Common myeloid progenitor, CD34-positive (primary cell): ENCODE measurements at regions not wholly inside any gene's neighbourhood (a gene's known extent, or its start where the extent isn't known, plus 50 kb on each side); places are given as distances from the start of the nearest gene placed in this dataset.
A peak's percentile ranks its signal among the peaks of the same experiment; 100 is the strongest.
"Not testable (repeated sequence)": the region's sequence is repeated elsewhere in the genome, so short reads cannot be mapped to it uniquely, and the experiment has no call there.

Experiments used
- CTCF ChIA-PET: fragments of 350-600 bp; sonication (Branson Sonifier 250); formaldehyde crosslinking; loops from one replicate; lab custom pipeline; 2021; ENCODE audit warnings: antibody characterized with exemption; lab: Charles Lee
- POLR2A ChIA-PET: fragments of 350-600 bp; sonication (Branson Sonifier 250); formaldehyde crosslinking; loops from one replicate; lab custom pipeline; 2021; ENCODE audit warnings: antibody characterized with exemption; lab: Charles Lee
- DNase-seq, 3 donors: peaks; one replicate each; pipeline versions ENCODE4 v3.0.0 to v3.0.0-alpha.2; 2013
- H3K27ac ChIP-seq, 2 experiments: 1 replicate in 1 of 2; 2 replicates in 1 of 2; pipeline ENCODE4 v1.7.0; 2013; ENCODE audit warnings: inconsistent platforms in 2 of 2, low read length in 2 of 2, mild to moderate bottlenecking in 2 of 2, low read depth in 1 of 2, moderate library complexity in 1 of 2; ENCODE audit not compliant: severe bottlenecking in 2 of 2, insufficient read depth in 1 of 2, poor library complexity in 1 of 2
- H3K27me3 ChIP-seq, 5 experiments: replicated peaks in 2 of 5; 1 replicate in 3 of 5; 2 replicates in 2 of 5; pipeline versions ENCODE4 v1.6.1 to v1.7.0; 2013; ENCODE audit warnings: low read length in 4 of 5, mild to moderate bottlenecking in 2 of 5, moderate library complexity in 2 of 5, inconsistent platforms in 1 of 5; ENCODE audit not compliant: insufficient read depth in 5 of 5, control insufficient read depth in 4 of 5
- H3K36me3 ChIP-seq, 4 experiments: 1 replicate in 2 of 4; 2 replicates in 2 of 4; pipeline versions ENCODE4 v1.6.1 to v1.7.0; 2013; ENCODE audit warnings: low read length in 3 of 4, control low read depth in 1 of 4, mild to moderate bottlenecking in 1 of 4; ENCODE audit not compliant: control insufficient read depth in 4 of 4, insufficient read depth in 4 of 4
- H3K4me1 ChIP-seq, 4 experiments: 1 replicate in 3 of 4; 2 replicates in 1 of 4; pipeline versions ENCODE4 v1.6.1 to v1.7.1; 2013; ENCODE audit warnings: low read length in 3 of 4, mild to moderate bottlenecking in 3 of 4, control low read depth in 1 of 4, inconsistent platforms in 1 of 4, moderate library complexity in 1 of 4; ENCODE audit not compliant: control insufficient read depth in 4 of 4, insufficient read depth in 4 of 4; ENCODE audit errors: control extremely low read depth in 1 of 4
- H3K4me3 ChIP-seq, 7 experiments: 1 replicate in 4 of 7; 2 replicates in 3 of 7; pipeline versions ENCODE4 v1.5.1 to v1.7.0; 2013; ENCODE audit warnings: mild to moderate bottlenecking in 7 of 7, low read length in 6 of 7, moderate library complexity in 6 of 7, inconsistent platforms in 2 of 7, low read depth in 2 of 7, control low read depth in 1 of 7; ENCODE audit not compliant: insufficient read depth in 4 of 7, control insufficient read depth in 1 of 7; ENCODE audit errors: extremely low read depth in 1 of 7
- H3K9me3 ChIP-seq, 5 experiments: 1 replicate in 4 of 5; 2 replicates in 1 of 5; pipeline versions ENCODE4 v1.6.1 to v1.7.1; 2013; ENCODE audit warnings: low read length in 4 of 5, mild to moderate bottlenecking in 2 of 5, inconsistent platforms in 1 of 5, low read depth in 1 of 5, moderate library complexity in 1 of 5; ENCODE audit not compliant: control insufficient read depth in 4 of 5, insufficient read depth in 2 of 5; ENCODE audit errors: control extremely low read depth in 1 of 5
- WGBS: methylation state at CpG from one replicate; pipeline ENCODE4 v1.1.5; 2013; ENCODE audit not compliant: insufficient coverage; 5-methylcytosine and 5-hydroxymethylcytosine counted together

DNA sequence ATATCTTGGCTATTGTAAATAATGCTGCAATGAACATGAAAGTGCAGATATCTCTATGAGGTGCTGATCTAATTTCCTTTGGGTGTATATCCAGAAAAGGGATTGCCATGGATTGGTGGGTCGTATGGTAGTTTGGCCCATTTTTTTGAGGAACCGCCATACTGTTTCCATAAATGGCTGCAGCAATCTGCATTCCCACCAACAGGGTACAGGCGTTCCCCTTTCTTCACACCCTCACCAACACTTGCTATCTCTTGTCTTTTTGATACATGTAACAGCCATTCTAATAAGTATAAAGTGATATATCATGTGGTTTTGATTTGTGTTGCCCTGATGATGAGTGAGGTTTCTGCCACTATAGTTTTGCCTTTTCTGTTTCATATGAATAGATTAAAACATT lies 146.7 kb downstream of the NR2F2 start:
- Histone ChIP-seq H3K36me3 (no peaks in the 10 kb centered on the region), H3K27ac (no peak overlapping the region), H3K4me1 (no peaks in the 10 kb centered on the region), H3K27me3 (peaks cover 0 to 14% (median 0%) of the 10 kb centered on the region in 5 experiments), H3K9me3 (no peaks in the 10 kb centered on the region), H3K4me3 (no peak overlapping the region)
- CTCF ChIA-PET: no interaction called here
- POLR2A ChIA-PET: no interaction called here
- DNase-seq: no peak
- WGBS: no CpG with 5 or more reads among the region's 3 CpGs

- H3K9me3 ChIP-seq, H3K4me1 ChIP-seq, H3K27ac ChIP-seq, DNase-seq, H3K36me3 ChIP-seq, H3K4me3 ChIP-seq, POLR2A ChIA-PET, CTCF ChIA-PET: not testable (repeated sequence)
- WGBS: no CpG with 5 or more reads among the region's 1 CpG
- peaks cover 0 to 44% (median 3%) of the 10 kb centered on the region in 5 experiments for H3K27me3 ChIP-seq
These were observed 153.9 kb downstream of the NR2F2 start for GRCh38 chr15:96484412-96484811.

GRCh38 chr15:96484830-96485229 lies 154.3 kb downstream of the NR2F2 start:
- DNase-seq: no peak
- H3K27me3 ChIP-seq: peaks cover 0 to 43% (median 3%) of the 10 kb centered on the region in 5 experiments
- H3K36me3 ChIP-seq: no peaks in the 10 kb centered on the region
- no peak overlapping the region for H3K4me3 ChIP-seq
- H3K4me1 ChIP-seq: no peaks in the 10 kb centered on the region
- H3K27ac ChIP-seq: no peak overlapping the region
- CTCF ChIA-PET: no interaction called here
- POLR2A ChIA-PET: no interaction called here
- no peaks in the 10 kb centered on the region for H3K9me3 ChIP-seq

DNA sequence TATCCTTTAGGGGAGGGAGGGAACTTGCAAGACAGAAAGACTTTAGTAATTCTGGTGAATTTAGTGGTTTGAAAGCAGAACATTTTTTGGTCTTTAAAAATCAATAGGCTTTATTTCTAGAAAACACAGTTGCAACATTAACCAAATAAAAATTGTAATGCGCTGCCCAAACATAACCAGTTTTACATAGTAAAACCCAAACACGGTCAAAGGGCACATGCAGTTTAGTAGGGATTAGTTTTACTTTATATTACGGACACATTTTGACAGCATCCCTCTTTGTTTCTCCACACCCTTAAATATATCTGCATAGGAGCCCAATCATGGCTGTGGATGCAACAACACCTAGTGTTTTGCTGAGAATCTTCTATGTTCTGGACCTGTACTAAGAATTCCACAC lies 156.7 kb downstream of the NR2F2 start:
- Histone ChIP-seq H3K4me1 (peaks cover 0 to 3% (median 0%) of the 10 kb centered on the region in 4 experiments), H3K9me3 (no peaks in the 10 kb centered on the region), H3K36me3 (no peaks in the 10 kb centered on the region), H3K27me3 (peaks cover 0 to 37% (median under 1%) of the 10 kb centered on the region in 5 experiments), H3K27ac (no peak overlapping the region), H3K4me3 (no peak overlapping the region)
- no CpG with 5 or more reads among the region's 3 CpGs for WGBS
- ChIA-PET POLR2A (no interaction called here), CTCF (no interaction called here)
- no peak for DNase-seq

GRCh38 chr15:96491066-96491699 lies 160.7 kb downstream of the NR2F2 start:
- POLR2A ChIA-PET, DNase-seq, H3K9me3 ChIP-seq, H3K27ac ChIP-seq, H3K36me3 ChIP-seq, CTCF ChIA-PET: not testable (repeated sequence)
- Histone ChIP-seq H3K27me3 (peaks cover 0 to 26% (median 0%) of the 10 kb centered on the region in 5 experiments), H3K4me3 (peak overlapping the region in 1 of 7 experiments; percentile 48), H3K4me1 (peaks cover 0 to 26% (median 14%) of the 10 kb centered on the region in 4 experiments)
- WGBS: 72% methylated on average over 12 of the region's 15 CpGs

DNA sequence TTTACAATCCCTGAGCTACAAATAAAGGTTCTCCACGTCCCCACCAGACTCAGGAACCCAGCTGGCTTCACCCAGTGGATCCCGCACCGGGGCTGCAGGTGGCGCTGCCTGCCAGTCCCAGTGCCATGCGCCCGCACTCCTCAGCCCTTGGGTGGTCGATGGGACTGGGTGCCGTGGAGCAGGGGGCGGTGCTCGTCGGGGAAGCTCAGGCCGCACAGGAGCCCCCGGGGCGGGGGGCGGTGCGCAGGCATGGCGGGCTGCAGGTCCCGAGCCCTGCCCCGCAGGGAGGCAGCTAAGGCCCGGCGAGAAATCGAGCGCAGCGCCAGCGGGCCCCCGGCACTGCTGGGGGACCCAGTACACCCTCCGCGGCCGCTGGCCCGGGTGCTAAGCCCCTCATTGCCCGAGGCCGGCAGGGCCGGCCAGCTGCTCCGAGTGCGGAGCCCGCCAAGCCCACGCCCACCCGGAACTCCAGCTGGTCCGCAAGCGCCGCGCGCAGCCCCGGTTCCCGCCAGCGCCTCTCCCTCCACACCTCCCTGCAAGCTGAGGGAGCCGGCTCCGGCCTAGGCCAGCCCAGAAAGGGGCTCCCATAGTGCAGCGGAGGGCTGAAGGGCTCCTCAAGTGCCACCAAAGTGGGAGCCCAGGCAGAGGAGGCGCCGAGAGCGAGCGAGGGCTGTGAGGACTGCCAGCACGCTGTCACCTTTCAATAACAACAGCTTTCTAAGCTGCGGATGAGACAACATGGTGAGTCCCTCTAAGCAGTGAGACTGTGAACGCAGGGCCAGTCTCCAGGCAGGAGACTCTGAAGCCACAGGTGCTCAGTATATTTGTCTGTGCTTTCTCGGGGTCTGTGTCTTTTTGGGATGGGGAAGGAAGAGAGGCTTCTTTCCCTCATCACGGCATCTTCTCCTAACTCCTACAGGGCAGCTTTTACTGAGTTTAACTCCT lies 161.5 kb downstream of the NR2F2 start:
- Histone ChIP-seq H3K4me1 (peaks cover 0 to 26% (median 14%) of the 10 kb centered on the region in 4 experiments), H3K27me3 (peaks cover 0 to 20% (median 0%) of the 10 kb centered on the region in 5 experiments)
- H3K9me3 ChIP-seq, H3K36me3 ChIP-seq, H3K4me3 ChIP-seq, CTCF ChIA-PET, H3K27ac ChIP-seq, DNase-seq, POLR2A ChIA-PET: not testable (repeated sequence)
- 95% methylated on average over 31 of the region's 58 CpGs for WGBS

DNA sequence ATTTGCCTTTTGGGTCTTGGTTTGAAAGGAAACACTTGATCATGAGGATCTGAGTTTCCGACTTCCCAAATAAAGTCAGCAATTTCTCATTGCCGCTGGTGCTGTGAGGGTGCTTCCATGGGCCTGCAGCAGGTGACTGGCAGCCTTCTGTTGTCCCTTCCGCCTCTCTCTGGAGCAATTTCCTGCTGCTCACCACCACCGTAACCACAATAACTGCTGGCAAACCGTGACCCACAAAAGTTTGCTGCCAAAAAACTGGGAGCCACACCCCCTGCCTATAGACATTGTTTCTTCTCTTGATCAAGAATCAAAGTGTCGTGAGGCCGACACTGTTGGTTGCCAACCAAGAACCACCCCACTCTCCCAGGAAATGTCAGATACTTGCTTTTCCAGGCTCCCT lies 164.0 kb downstream of the NR2F2 start:
- Histone ChIP-seq H3K36me3 (no peaks in the 10 kb centered on the region), H3K4me3 (peak overlapping the region in 2 of 7 experiments; percentile 37 to 48), H3K27ac (no peak overlapping the region), H3K4me1 (peaks cover 0 to 26% (median 14%) of the 10 kb centered on the region in 4 experiments), H3K9me3 (no peaks in the 10 kb centered on the region), H3K27me3 (peaks cover 0 to 3% (median 2%) of the 10 kb centered on the region in 5 experiments)
- ChIA-PET POLR2A (no interaction called here), CTCF (no interaction called here)
- 7% methylated on average over 6 of the region's 7 CpGs for WGBS
- DNase-seq: peak; percentile 27 to 44 (median 28)
